Hepatocyte (in vitro differentiated cells): ENCODE measurements at regions not wholly inside any gene's neighbourhood (a gene's known extent, or its start where the extent isn't known, plus 50 kb on each side); places are given as distances from the start of the nearest gene placed in this dataset.
"Not testable (repeated sequence)": the region's sequence is repeated elsewhere in the genome, so short reads cannot be mapped to it uniquely, and the experiment has no call there.

Source experiments
- CTCF ChIP-seq: fragments of 200-600 bp; sonication (generic); IDR thresholded peaks from 2 replicates; pipeline ENCODE4 v1.5.1; 2016; ENCODE audit warnings: antibody characterized with exemption, mild to moderate bottlenecking; ENCODE audit not compliant: poor library complexity
- EZH2 ChIP-seq: fragments of 200-600 bp; sonication (generic); IDR thresholded peaks from 2 replicates; pipeline ENCODE4 v1.6.1; 2016; ENCODE audit warnings: antibody characterized with exemption, mild to moderate bottlenecking, borderline replicate concordance

- not testable (repeated sequence) for TF ChIP-seq EZH2, CTCF
Measured at GRCh38 chr6:109881069-109881468, 97.0 kb upstream of the GPR6 start.
